ENCODE measurements at regions not wholly inside any gene's neighbourhood (a gene's known extent, or its start where the extent isn't known, plus 50 kb on each side); places are given as distances from the start of the nearest gene placed in this dataset.

GRCh38 chr2:67041051-67041450 is 356.1 kb upstream of the ETAA1 start:
- TF ChIP-seq CTCF (IDR thresholded peaks at IDR 0.05; ENCODE audit: low read length): no peak
- TF ChIP-seq EZH2 (optimal IDR thresholded peaks at IDR 0.05; ENCODE audit: low read depth, low read length): no peak
- TF ChIP-seq EZH2phosphoT487 (IDR thresholded peaks at IDR 0.05; ENCODE audit: low read length): no peak

All from MM.1S (cell line).